Head of caudate nucleus (tissue), 42 donors: ENCODE measurements at regions not wholly inside any gene's neighbourhood (a gene's known extent, or its start where the extent isn't known, plus 50 kb on each side); places are given as distances from the start of the nearest gene placed in this dataset.
A peak's percentile ranks its signal among the peaks of the same experiment; 100 is the strongest.
"Not testable (repeated sequence)": the region's sequence is repeated elsewhere in the genome, so short reads cannot be mapped to it uniquely, and the experiment has no call there.

Experiments used
- DNase-seq, 42 donors: peaks; one replicate each; pipeline versions ENCODE4 v3.0.0 to v3.0.0-alpha.2; 2020 to 2021; ENCODE audit warnings: mixed read lengths in 7 of 42
- intact Hi-C: fragments of 100-400 bp; cut with DNase I; formaldehyde crosslinking; loops from one replicate; pipeline ENCODE4 v1.15.0; 2022

DNA sequence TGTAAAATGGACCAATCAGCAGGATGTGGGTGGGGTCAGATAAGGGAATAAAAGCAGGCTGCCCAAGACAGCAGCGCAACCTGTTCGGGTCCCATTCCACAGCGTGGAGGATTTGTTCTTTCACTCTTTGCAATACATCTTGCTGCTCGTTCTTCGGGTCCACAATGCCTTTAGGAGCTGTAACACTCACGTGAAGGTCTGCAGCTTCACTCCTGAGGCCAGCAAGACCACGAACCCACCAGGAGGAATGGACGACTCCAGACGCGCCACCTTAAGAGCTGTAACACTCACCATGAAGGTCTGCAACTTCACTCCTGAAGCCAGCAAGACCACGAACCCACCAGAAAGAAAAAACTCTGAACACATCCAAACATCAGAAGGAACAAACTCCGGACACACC is 71.5 kb upstream of the PPP2R5C start:
- intact Hi-C loops, DNase-seq: not testable (repeated sequence)

DNA sequence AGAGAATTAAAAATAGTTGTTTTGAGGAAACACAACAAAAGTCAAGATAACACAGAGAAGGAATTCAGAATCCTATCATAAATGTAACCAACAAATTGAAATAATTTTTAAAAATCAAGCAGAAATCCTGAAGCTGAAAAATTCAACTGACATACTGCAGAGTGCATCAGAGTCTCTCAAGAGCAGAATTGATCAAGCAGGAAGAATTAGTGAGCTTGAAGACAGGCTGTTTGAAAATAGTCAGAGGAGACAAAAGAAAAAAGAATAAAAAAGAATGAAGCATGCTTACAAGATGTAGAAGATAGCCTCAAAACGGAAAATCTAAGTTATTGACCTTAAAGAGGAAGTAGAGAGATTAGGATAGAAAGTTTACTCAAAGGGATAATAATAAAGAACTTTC is 65.8 kb upstream of the PPP2R5C start:
- intact Hi-C loops, result no loop called here
- DNase-seq, result no peak

DNA sequence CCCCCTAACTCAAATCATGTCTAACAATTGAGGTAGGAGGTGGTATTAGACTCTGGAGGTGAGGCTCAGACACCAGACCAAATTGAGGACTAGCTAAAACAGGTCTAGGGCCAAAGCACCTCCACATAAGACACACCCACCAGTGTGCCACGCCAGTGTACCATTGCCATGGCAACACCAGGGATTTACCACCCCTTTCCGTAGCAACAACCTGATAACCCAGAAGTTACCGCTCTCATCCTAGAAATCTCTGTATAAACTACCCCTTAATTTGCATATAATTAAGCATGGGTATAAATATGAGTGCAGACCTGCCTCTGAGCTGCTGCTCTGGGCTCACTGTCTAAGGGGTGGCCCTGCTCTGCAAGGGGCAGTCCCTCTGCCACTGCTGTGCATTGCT is 57.4 kb upstream of the PPP2R5C start:
- intact Hi-C loops, result no loop called here
- DNase-seq, result peak in 1 of 42 donors; percentile 50

DNA sequence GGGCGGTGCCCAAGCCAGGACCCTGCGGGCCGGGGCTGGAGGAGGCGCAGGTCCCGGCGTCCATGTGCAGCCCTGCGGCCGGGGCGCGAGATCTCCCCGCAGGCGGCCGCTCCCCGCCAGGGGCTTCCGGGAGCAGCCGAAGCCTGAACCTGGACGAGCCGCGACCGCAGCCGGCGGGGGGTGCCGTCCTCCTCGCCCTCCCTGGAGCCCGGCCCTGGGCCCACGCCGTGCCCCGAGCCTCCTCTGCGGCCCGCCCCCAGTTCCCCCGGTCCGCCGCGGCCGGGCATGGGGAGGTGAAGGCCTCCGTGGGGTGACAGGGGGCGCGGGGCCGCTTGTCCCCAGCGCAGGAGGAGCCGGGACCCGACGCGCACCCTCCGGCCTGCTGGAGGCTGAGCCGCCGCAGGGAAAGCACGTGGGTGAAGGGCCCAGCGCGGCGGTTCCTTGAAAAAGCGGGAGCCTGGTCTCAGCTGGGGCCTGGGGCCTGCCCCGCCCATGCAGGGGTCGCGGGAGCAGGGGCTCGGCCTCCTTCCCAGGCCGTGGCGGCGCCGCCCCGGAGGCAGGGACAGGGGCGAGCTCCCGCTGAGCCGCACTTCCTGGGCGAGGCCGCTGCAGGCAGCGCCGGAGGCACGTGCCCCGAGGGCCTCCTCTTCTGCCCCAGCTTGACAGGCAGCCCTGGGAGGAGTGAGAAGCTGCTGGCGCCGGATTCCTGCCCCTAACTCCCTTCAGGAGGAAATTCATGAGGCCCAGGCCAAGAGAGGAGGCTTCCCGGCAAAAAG is 55.6 kb upstream of the PPP2R5C start:
- peak in 5 of 42 donors; percentile 18 to 49 (median 34) for DNase-seq
- intact Hi-C loops, result no loop called here

DNA sequence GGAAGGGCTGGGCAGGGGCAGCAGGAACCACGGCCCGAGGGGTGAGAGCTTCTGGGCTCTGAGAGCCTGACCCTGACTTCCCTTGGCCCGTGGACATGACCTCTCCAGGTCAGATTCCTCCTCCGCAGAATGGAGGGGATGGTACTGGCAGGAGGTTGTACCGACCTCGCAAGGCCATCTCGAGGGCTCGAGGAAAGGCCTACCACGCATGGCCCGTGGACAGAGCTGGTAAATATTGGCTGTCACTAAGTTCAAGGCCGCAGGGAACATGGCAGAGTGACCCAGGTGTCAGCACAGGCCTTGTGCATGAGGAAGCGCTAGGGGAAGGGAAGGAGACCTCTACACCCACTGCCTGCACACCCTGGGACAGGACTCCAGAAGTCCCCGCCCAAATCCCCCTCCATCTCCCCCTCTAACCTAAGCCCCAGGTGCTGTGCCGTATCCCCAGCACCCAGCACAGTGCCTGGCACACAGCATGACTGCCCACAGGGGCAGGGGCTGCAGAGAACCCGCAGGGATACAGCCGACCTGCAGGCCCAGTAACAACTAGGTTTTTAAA is 54.9 kb upstream of the PPP2R5C start:
- intact Hi-C loops, result no loop called here
- DNase-seq, result no peak

DNA sequence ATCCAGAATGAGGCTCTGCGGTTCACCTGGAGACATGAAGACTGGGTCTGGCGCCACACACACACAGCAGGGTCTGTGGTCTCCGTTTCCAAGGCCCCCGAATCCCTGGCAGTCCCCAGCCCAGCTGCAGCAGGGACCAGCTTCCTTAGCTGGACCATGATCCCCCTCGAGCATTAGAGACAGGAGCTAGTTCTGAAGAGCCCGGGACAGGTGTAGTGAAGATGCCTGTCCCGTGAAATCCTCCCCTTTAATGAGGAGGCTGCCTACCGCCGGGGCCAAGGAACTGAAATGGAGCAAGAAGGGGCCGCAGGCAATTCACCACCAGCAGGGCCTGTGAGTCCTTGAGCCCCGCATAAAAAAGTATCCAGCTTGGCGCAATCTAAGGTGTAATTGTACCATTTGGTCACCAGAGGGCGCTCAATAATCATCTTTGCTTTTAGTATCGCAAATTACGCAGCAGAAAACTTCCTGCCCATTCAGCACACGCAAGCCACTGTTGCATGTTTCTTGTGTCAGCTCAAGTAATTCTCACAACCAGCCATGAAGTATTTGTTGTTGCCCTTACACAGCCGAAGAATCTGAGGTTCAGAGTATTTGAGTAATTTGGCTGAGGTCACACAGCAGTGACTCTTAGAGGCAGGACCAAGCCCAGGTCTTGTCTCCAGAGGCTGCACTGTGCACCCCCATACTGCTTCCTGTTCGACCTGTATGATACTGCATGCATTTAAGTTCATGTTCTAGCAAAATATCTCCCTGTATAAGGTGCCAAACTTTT is 54.3 kb upstream of the PPP2R5C start:
- intact Hi-C loops, result no loop called here
- DNase-seq, result peak in 30 of 42 donors; percentile 21 to 81 (median 54)

DNA sequence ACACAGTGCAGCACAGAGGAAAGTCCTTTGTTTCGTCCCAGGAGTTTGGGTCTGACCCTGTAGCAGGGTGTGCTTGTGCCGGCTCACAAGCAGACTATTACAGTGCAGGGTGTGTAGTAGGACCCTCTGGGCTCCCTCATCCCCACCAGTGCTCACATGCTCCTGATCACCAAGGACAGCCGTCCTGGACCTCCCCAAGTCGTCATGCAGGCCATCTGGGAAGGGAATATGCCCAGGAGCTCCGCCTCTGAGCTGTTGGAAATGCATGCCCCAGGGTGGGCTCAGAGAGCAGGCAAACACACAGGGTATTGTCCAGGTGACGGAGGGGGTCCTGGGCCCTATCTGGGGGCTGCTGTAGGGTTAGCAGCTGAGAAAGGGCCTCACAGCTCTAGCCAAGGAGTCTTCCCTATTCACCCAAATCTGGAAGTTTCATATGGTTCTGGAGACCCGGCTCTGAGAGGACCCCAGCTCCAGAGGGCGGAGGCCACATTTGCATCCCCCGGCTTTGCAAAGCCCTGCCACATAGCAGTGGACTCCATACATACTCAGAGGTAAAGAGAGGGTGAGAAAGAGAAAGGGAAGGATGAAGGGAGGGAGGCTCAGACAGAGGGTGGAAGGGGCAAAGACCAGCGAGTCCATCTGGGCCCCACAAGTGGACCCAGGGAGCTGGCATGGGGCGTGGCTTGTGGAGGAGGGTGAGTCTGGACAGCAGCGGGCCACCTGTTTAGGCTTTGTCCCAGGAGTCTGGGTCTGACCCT is 53.5 kb upstream of the PPP2R5C start:
- peak in 1 of 42 donors; percentile 16 for DNase-seq
- intact Hi-C loops, result no loop called here

DNA sequence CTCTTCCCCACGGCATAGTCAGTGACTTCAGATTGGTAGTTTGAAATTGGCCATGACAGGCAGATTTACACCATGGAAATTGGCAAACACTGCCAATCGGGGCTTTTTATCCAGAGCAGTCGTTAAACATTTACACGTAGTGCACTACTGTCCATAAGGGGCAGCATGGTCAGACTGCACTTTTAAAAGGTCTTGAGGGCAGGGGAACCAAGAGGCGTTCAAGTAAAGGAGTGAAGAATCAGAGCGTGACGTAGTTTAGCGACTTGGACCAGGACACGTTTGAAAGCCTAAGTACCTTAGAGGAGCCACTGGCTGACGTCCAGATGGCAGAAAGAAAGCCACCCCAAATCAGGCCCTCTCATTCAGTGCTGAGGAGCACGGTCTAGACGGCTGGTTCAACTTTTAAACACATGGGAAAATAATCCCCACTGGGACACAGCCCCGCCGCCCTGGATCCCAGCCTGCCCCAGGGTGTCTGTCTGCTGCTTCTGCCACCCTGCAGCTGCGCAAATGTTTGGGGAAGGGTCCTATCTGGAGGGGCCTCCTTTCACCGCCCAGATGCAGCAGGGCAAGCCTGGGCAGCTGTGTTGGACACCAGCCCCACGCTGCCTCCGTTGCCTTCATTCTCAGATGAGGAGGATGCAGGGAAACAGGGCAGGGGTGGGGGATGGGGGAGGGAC is 52.5 kb upstream of the PPP2R5C start:
- DNase-seq, result peak in 1 of 42 donors; percentile 3
- intact Hi-C loops, result no loop called here

DNA sequence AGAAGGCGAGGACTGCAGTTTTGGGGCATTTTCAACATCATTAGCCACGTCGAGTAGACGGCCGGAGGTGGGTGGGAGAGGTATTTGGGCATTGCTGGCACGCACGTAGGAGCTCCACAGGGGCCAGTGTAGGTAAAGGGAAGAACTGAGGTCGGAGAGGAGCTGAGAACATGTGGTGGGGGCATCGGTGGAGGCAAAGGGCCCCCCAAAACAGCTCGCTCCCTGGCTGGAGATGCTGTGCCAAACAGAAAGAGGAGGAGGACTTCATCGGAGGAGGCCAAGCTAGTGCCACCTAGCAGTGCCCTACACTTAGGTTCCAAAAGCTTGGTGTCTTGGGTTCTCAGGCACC is 52.0 kb upstream of the PPP2R5C start:
- intact Hi-C loops, result no loop called here
- DNase-seq, result peak in 1 of 42 donors; percentile 6

DNA sequence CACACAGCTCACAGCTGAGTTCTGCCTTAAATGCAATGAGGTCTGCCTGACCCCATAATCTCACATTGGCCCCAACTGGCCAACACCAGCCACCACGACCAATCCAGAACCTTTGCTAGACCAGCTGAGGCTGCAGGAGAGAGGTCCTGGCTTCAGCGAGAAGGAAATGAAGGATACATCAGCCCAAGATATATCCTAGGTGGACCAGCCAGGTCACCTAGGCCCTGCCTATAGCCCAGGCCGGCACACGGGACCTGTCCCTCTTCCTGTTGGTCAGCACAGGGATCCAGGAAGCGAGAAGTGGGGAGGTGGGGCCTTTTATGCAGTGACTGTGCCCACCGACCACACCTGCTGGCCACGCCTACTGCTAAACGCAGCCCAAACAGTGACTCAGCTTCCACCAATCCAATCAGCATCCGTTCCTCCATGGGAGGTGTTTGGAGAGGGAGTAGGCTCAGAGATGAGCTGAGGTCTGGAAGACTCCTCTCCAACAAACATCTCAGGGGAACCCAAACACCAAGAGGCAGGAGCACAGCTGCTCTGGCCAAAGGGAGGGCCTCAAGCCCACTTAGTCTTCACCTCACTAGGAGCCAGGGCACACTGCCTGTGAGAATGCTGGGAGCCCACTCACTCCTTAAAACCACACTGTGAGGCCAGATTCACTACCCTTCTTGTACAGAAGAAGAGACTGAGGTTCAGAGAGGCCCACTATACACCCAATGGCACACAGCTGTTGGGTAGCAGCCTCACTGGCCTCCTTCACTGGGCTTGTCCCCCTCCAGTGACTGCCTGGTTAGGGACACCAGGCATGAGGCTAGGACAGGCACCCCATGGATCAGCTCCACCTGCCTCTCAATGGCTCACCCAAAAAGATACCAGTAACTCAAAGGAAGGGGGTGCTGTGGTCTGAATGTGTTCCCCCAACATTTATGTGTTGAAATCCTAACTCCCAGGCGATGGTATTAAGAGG is 51.3 kb upstream of the PPP2R5C start:
- intact Hi-C loops, result no loop called here
- DNase-seq, result no peak

DNA sequence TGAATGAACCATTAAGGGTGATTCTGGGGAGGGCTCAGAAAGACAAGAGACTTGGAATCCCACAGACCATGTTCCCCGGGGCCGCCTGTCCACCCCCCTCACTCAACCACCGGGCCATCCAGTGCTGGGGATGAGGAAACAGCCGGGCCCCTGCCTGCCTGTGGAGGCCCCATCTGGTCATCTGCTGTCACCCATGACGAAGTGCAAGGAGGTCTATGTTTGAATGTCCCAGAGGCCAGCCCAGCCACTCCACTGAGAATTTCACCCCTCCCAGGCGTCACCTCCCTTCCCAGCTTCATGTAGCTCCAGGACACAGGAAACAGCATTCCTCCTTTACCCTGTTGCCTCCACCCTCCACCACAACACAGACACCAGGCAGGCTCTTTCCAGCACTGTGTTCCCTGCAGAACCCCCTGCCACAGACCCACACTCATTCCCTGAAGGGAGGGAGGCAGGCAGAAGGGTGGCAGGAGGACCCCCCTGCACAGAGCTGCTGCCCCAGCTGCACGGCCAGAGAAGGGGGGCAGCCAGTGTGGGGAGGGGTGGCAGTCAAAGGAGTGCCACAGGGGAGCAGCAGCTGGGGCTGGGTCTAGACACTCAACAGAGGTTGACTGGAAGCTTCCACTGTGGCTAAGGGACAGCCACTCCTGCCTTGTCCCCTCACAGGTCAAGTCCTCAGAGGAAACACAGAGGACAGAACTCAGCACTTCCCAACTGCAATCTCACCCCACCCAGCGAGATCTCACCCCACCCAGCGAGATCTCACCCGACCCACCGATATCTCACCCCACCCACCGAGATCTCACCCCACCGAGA is 50.3 kb upstream of the PPP2R5C start:
- peak in 2 of 42 donors; percentile 8 to 28 for DNase-seq
- intact Hi-C loops, result no loop called here
